Parathyroid adenoma (tissue), 2 donors: ENCODE measurements at regions not wholly inside any gene's neighbourhood (a gene's known extent, or its start where the extent isn't known, plus 50 kb on each side); places are given as distances from the start of the nearest gene placed in this dataset.
"Not testable (repeated sequence)": the region's sequence is repeated elsewhere in the genome, so short reads cannot be mapped to it uniquely, and the experiment has no call there.

Source experiments
- H2AFZ ChIP-seq: fragments of 300-600 bp; sonication (generic); one replicate; pipeline ENCODE4 v1.7.0; 2017; ENCODE audit warnings: antibody characterized with exemption, mild to moderate bottlenecking
- H3K27ac ChIP-seq: fragments of 300-600 bp; sonication (generic); one replicate; pipeline ENCODE4 v1.7.0; 2017
- H3K27me3 ChIP-seq: fragments of 300-600 bp; sonication (generic); one replicate; pipeline ENCODE4 v1.7.0; 2017; ENCODE audit warnings: low read length; ENCODE audit not compliant: control insufficient read depth, insufficient read depth
- H3K36me3 ChIP-seq: fragments of 300-600 bp; sonication (generic); one replicate; pipeline ENCODE4 v1.7.0; 2017; ENCODE audit warnings: low read length; ENCODE audit not compliant: control insufficient read depth, insufficient read depth
- H3K4me1 ChIP-seq: fragments of 300-600 bp; sonication (generic); one replicate; pipeline ENCODE4 v1.7.0; 2017; ENCODE audit warnings: control low read depth
- H3K4me2 ChIP-seq: fragments of 300-600 bp; sonication (generic); one replicate; pipeline ENCODE4 v1.7.0; 2017; ENCODE audit warnings: low read length
- H3K4me3 ChIP-seq: fragments of 300-600 bp; sonication (generic); one replicate; pipeline ENCODE4 v1.7.0; 2017; ENCODE audit warnings: low read depth, low read length
- H3K79me2 ChIP-seq: fragments of 300-600 bp; sonication (generic); one replicate; pipeline ENCODE4 v1.7.0; 2017; ENCODE audit warnings: control low read depth
- H3K9ac ChIP-seq: fragments of 300-600 bp; sonication (generic); one replicate; pipeline ENCODE4 v1.7.0; 2017; ENCODE audit warnings: mild to moderate bottlenecking
- H3K9me3 ChIP-seq: fragments of 300-600 bp; sonication (generic); one replicate; pipeline ENCODE4 v1.7.0; 2017; ENCODE audit warnings: low read length; ENCODE audit not compliant: control insufficient read depth
- TF ChIP-seq, protein P1 (sequence below): fragments of 300-600 bp; sonication (generic); IDR thresholded peaks from one replicate; pipeline ENCODE4 v1.7.0; 2017; ENCODE audit warnings: antibody characterized with exemption, mild to moderate bottlenecking
- donor health status: primary hyperparathyroidism.

DNA sequence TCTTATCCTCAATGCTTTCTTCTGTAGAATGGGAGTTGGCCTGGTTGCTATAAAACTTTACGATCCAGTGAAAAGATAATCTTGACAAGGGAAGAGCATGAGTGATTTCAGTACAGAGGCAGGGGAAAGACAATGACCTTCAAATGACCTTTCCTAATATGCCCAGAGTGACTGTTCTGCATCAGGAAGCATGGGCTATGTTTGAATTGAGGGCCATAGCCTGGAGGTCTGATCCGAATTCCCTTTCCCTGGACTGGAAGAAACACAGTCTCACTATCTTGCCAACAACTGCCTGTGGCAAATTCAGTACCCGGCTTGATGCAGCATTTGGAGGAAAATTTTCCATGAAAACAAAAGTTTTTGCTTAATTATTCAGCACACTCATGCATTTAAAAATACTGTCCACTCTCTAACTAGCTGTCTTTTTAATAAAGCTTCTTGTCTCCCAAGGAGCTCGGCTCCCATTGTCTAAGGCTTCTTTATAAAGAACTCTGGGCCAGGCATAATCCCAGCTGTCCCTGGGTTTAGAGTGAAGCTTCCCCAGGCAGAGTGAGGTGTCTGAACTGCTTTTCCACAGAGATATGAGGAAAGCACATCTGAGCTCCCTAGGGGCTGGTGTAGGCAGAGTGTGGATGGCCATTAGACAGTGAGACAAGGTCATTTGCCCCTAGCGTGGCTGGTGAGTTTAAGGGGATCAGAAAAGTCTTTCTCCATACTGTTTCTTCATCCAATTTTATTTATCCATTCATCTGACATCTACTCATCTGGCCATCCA, 132.7 kb upstream of the CADM1 start:
- Histone ChIP-seq H3K4me1 (no peaks in the 10 kb centered on the region), H3K27me3 (no peaks in the 10 kb centered on the region), H3K9me3 (no peaks in the 10 kb centered on the region), H3K9ac (no peak overlapping the region), H3K36me3 (no peaks in the 10 kb centered on the region), H3K4me2 (no peak overlapping the region), H3K4me3 (no peak overlapping the region), H3K27ac (no peak overlapping the region), H2AFZ (no peak overlapping the region), H3K79me2 (no peaks in the 10 kb centered on the region)
- TF ChIP-seq, protein P1, sequence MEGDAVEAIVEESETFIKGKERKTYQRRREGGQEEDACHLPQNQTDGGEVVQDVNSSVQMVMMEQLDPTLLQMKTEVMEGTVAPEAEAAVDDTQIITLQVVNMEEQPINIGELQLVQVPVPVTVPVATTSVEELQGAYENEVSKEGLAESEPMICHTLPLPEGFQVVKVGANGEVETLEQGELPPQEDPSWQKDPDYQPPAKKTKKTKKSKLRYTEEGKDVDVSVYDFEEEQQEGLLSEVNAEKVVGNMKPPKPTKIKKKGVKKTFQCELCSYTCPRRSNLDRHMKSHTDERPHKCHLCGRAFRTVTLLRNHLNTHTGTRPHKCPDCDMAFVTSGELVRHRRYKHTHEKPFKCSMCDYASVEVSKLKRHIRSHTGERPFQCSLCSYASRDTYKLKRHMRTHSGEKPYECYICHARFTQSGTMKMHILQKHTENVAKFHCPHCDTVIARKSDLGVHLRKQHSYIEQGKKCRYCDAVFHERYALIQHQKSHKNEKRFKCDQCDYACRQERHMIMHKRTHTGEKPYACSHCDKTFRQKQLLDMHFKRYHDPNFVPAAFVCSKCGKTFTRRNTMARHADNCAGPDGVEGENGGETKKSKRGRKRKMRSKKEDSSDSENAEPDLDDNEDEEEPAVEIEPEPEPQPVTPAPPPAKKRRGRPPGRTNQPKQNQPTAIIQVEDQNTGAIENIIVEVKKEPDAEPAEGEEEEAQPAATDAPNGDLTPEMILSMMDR = no peak

DNA sequence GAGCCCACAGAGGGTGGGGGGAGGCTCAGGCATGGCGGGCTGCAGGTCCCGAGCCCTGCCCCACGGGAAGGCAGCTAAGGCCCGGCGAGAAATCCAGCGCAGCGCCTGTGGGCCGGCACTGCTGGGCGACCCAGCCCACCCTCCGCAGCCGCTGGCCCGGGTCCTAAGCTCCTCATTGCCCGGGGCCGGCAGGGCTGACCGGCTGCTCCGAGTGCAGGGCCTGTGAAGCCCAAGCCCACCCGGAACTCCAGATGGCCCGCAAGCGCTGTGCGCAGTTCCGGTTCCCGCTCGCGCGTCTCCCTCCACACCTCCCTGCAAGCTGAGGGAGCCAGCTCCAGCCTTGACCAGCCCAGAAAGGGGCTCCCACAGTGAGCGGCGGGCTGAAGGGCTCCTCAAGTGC, 129.8 kb upstream of the CADM1 start:
- H3K27ac ChIP-seq, H3K36me3 ChIP-seq, H3K4me2 ChIP-seq, H3K9me3 ChIP-seq, H3K79me2 ChIP-seq, H3K27me3 ChIP-seq, H3K4me1 ChIP-seq, H3K9ac ChIP-seq, H3K4me3 ChIP-seq, H2AFZ ChIP-seq: not testable (repeated sequence)

DNA sequence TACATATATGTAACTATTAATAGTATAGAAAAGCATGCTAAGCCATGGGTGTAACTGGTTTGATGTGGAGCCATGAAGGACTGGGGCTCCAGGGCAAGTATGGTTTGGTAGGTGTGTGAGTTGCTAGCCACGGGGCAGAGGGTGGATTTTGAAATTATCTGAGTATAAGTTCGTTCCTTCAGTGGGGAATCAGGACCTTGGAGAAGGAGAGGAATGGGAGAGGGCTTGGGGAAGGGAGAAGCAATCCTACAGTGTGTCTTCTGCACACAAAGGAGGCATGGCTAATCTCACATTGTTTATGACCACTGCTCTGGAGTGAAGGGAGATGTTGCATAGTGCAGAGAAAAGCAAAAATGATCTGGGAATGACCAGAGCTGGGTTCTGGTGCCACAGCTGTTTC, 127.8 kb upstream of the CADM1 start:
- H3K27ac ChIP-seq = no peak overlapping the region
- no peak overlapping the region for H2AFZ ChIP-seq
- no peaks in the 10 kb centered on the region for H3K79me2 ChIP-seq
- no peaks in the 10 kb centered on the region for H3K27me3 ChIP-seq
- no peak overlapping the region for H3K4me2 ChIP-seq
- TF ChIP-seq, protein P1 = no peak
- no peaks in the 10 kb centered on the region for H3K36me3 ChIP-seq
- H3K9ac ChIP-seq = no peak overlapping the region
- no peaks in the 10 kb centered on the region for H3K4me1 ChIP-seq
- no peak overlapping the region for H3K4me3 ChIP-seq
- H3K9me3 ChIP-seq = no peaks in the 10 kb centered on the region

DNA sequence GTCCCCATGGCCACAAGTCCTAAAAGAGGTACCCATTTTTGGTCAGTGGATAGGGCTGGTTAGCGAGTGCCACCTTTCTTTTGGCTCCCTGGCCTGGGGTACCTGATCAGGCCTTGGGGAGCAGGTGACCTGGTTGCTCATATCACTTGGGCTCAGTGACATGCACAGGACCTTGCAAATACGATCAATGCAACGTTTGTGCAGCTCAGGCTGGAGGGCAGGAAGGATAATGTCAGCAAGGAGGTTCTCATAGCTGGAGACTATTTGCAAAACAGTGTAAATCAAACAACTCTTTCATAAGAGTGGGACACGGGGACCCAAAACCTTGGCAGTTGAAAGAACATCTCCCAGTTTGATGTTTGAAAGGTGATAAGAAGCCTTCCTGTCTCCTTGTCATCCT, 127.4 kb upstream of the CADM1 start:
- TF ChIP-seq, protein P1 = no peak
- no peak overlapping the region for H3K27ac ChIP-seq

DNA sequence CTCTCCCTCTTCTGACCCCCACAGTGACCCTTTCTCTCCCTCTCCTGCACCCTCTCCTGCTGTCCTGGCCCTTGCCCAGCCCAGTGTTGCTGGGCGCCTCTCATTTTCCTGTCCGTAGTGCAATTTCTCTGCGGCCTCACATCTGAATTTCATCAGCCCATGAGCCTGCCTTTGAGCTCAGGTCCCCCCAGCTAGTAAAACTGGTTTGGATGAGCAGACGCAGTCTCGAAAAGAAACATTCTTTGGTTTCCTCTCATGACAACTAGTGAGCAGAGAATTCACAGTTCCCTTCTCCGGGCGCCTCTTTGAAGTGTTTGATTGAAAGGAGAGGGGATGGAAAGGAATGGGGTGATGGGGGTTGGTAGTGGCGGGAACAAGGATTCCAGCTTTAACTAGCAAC, 126.0 kb upstream of the CADM1 start:
- H3K27me3 ChIP-seq = no peaks in the 10 kb centered on the region
- H3K27ac ChIP-seq = no peak overlapping the region
- no peaks in the 10 kb centered on the region for H3K79me2 ChIP-seq
- no peak overlapping the region for H3K4me3 ChIP-seq
- H3K9me3 ChIP-seq = no peaks in the 10 kb centered on the region
- TF ChIP-seq, protein P1 = no peak
- H3K9ac ChIP-seq = no peak overlapping the region
- H3K36me3 ChIP-seq = no peaks in the 10 kb centered on the region
- H3K4me2 ChIP-seq = no peak overlapping the region
- H3K4me1 ChIP-seq = no peaks in the 10 kb centered on the region
- H2AFZ ChIP-seq = no peak overlapping the region

More for the DNA sequence above, 127.4 kb upstream of the CADM1 start:
- Histone ChIP-seq H3K79me2 (no peaks in the 10 kb centered on the region), H3K27me3 (no peaks in the 10 kb centered on the region), H3K4me2 (no peak overlapping the region), H3K9ac (no peak overlapping the region), H3K4me3 (no peak overlapping the region), H3K9me3 (no peaks in the 10 kb centered on the region), H2AFZ (no peak overlapping the region), H3K4me1 (no peaks in the 10 kb centered on the region), H3K36me3 (no peaks in the 10 kb centered on the region)
